GM12878 (cell line): ENCODE measurements at regions not wholly inside any gene's neighbourhood (a gene's known extent, or its start where the extent isn't known, plus 50 kb on each side); places are given as distances from the start of the nearest gene placed in this dataset.

Source experiments
- ATAC-seq: fragments of 200-7000 bp; cut with Tn5 transposase; 3 replicates; pipeline ENCODE4 v1.9.1; 2020; ENCODE audit warnings: mild to moderate bottlenecking, moderate library complexity
- BruUV-seq: library from RNA; stranded (reverse); fragments of 400-500 nt; replicated peaks from 2 replicates; lab custom pipeline; 2021; lab: Mats Ljungman, UMichigan
- CTCF ChIA-PET: fragments of 300-600 bp; sonication (Branson Sonifier 250); formaldehyde crosslinking; extraction: SDS; loops from one replicate; lab custom pipeline; 2021; ENCODE audit warnings: inconsistent platforms; lab: Yijun Ruan, JAX
- POLR2A ChIA-PET: fragments of 350-600 bp; formaldehyde crosslinking; extraction: SDS; loops from one replicate; lab custom pipeline; 2021; ENCODE audit warnings: inconsistent platforms; lab: Charles Lee
- RAD21 ChIA-PET: fragments of 300-600 bp; sonication (Branson Sonifier 250); formaldehyde crosslinking; loops from one replicate; lab custom pipeline; 2023; ENCODE audit warnings: antibody characterized with exemption; ENCODE audit not compliant: unreplicated experiment; lab: Charles Lee
- SMC1A ChIA-PET: fragments of 300-600 bp; sonication (Branson Sonifier 250); formaldehyde crosslinking; loops from one replicate; lab custom pipeline; 2023; ENCODE audit not compliant: unreplicated experiment, uncharacterized antibody; lab: Charles Lee
- DNase-seq: peaks from one replicate; pipeline ENCODE4 v3.0.0-alpha.2; 2011; ENCODE audit warnings: low read depth, low spot score
- FAIRE-seq: peaks from 3 replicates; lab custom pipeline; 2011; peaks lifted over from hg19 to GRCh38; lab: Jason Lieb, UNC
- H2AFZ ChIP-seq: 2 replicates; pipeline ENCODE4 v1.6.0; 2011; ENCODE audit warnings: low read depth, low read length, control low read depth; ENCODE audit not compliant: control insufficient read depth
- H3K27ac ChIP-seq: 2 replicates; pipeline ENCODE4 v1.5.1; 2011; ENCODE audit warnings: control low read depth; ENCODE audit not compliant: control insufficient read depth, insufficient read depth
- H3K27me3 ChIP-seq, 2 experiments: replicated peaks in 1 of 2; 2 replicates each; pipeline versions ENCODE4 v1.6.0 to v1.6.1; 2011; ENCODE audit warnings: low read length in 1 of 2; ENCODE audit not compliant: control insufficient read depth in 2 of 2, insufficient read depth in 2 of 2
- H3K36me3 ChIP-seq, 2 experiments: 2 replicates each; pipeline ENCODE4 v1.5.1; 2011; ENCODE audit warnings: low read length in 1 of 2; ENCODE audit not compliant: control insufficient read depth in 2 of 2, insufficient read depth in 2 of 2
- H3K4me1 ChIP-seq: 2 replicates; pipeline ENCODE4 v1.6.1; 2011; ENCODE audit warnings: mild to moderate bottlenecking, low read length, moderate library complexity, mixed read lengths; ENCODE audit not compliant: control insufficient read depth, insufficient read depth
- H3K4me2 ChIP-seq: 2 replicates; pipeline ENCODE4 v1.6.0; 2011; ENCODE audit warnings: control low read depth; ENCODE audit not compliant: control insufficient read depth, insufficient read depth
- H3K4me3 ChIP-seq: fragments of 200-600 bp; sonication (generic); 2 replicates; pipeline ENCODE4 v1.5.1; 2016
- H3K79me2 ChIP-seq: 2 replicates; pipeline ENCODE4 v1.6.0; 2011; ENCODE audit warnings: low read length; ENCODE audit not compliant: control insufficient read depth, insufficient read depth
- H3K9ac ChIP-seq: 2 replicates; pipeline ENCODE4 v1.8.0; 2011; ENCODE audit warnings: low read length, control low read depth, mixed read lengths; ENCODE audit not compliant: control insufficient read depth, insufficient read depth
- H3K9me3 ChIP-seq: replicated peaks from 3 replicates; pipeline ENCODE4 v1.5.1; 2011; ENCODE audit warnings: mild to moderate bottlenecking, low read length; ENCODE audit not compliant: control insufficient read depth, insufficient read depth
- H4K20me1 ChIP-seq: 2 replicates; pipeline ENCODE4 v1.6.0; 2011; ENCODE audit not compliant: control insufficient read depth, insufficient read depth
- CHD1 ChIP-seq: IDR thresholded peaks from 2 replicates; pipeline ENCODE4 v1.6.1; 2012; ENCODE audit warnings: low read depth, low read length, improper control_type of control experiment
- CREB1 ChIP-seq: IDR thresholded peaks from 2 replicates; pipeline ENCODE4 v1.6.1; 2012; ENCODE audit warnings: low read depth, mild to moderate bottlenecking, inconsistent platforms
- HDAC6 ChIP-seq: fragments of 200-600 bp; sonication (generic); IDR thresholded peaks from one replicate; pipeline ENCODE4 v1.8.0; 2017; ENCODE audit warnings: antibody characterized with exemption; ENCODE audit not compliant: unreplicated experiment
- IKZF2 ChIP-seq, 2 experiments: fragments of 450-650 bp; IDR thresholded peaks; 2 replicates each; pipeline ENCODE4 v1.6.1; 2017; ENCODE audit warnings: mild to moderate bottlenecking in 2 of 2, moderate library complexity in 2 of 2
- KLF5 ChIP-seq: fragments of 450-650 bp; IDR thresholded peaks from 2 replicates; pipeline ENCODE4 v1.6.1; 2014; ENCODE audit warnings: mild to moderate bottlenecking; ENCODE audit not compliant: partially characterized antibody
- NFYB ChIP-seq: IDR thresholded peaks from 2 replicates; pipeline ENCODE4 v1.6.1; 2011; ENCODE audit warnings: low read depth, mild to moderate bottlenecking, low read length, improper control_type of control experiment, moderate library complexity; ENCODE audit not compliant: insufficient read depth
- NR2F1 ChIP-seq: fragments of 450-650 bp; conservative IDR thresholded peaks from 2 replicates; pipeline ENCODE4 v1.6.1; 2017; ENCODE audit warnings: mild to moderate bottlenecking
- PML ChIP-seq: IDR thresholded peaks from 2 replicates; pipeline ENCODE4 v1.6.1; 2012; ENCODE audit warnings: low read length, inconsistent platforms
- RAD21 ChIP-seq: IDR thresholded peaks from 2 replicates; pipeline ENCODE4 v1.6.1; 2011; ENCODE audit warnings: mild to moderate bottlenecking, low read depth, low read length, moderate library complexity; ENCODE audit not compliant: insufficient read depth
- RELA ChIP-seq: fragments of 450-650 bp; IDR thresholded peaks from 2 replicates; pipeline ENCODE4 v1.8.0; 2014; ENCODE audit warnings: borderline replicate concordance; ENCODE audit not compliant: partially characterized antibody
- SRF ChIP-seq, 2 experiments: IDR thresholded peaks; 2 replicates each; pipeline ENCODE4 v1.6.1; 2011; ENCODE audit warnings: low read depth in 2 of 2, low read length in 2 of 2, mild to moderate bottlenecking in 1 of 2, moderate library complexity in 1 of 2
- TCF12 ChIP-seq: IDR thresholded peaks from 2 replicates; pipeline ENCODE4 v1.6.1; 2011; ENCODE audit warnings: low read depth, mild to moderate bottlenecking, low read length
- TCF3 ChIP-seq: IDR thresholded peaks from 2 replicates; pipeline ENCODE4 v1.6.1; 2012; ENCODE audit warnings: low read depth, mild to moderate bottlenecking, low read length, borderline replicate concordance; ENCODE audit not compliant: insufficient read depth
- TCF7 ChIP-seq: IDR thresholded peaks from 2 replicates; pipeline ENCODE4 v1.6.1; 2014; ENCODE audit warnings: antibody characterized with exemption, borderline replicate concordance
- YY1 ChIP-seq: IDR thresholded peaks from 2 replicates; pipeline ENCODE4 v1.6.1; 2011; ENCODE audit warnings: low read depth, mild to moderate bottlenecking, low read length
- ZNF622 ChIP-seq: fragments of 450-650 bp; IDR thresholded peaks from 2 replicates; pipeline ENCODE4 v1.6.1; 2017; ENCODE audit warnings: mild to moderate bottlenecking, inconsistent platforms
- WGBS: methylation state at CpG from one replicate; pipeline ENCODE4 v1.1.6; 2016; ENCODE audit warnings: low lambda C conversion rate; ENCODE audit not compliant: insufficient replicate concordance, insufficient coverage; ENCODE audit errors: missing lambda C conversion rate; 5-methylcytosine and 5-hydroxymethylcytosine counted together
- in situ Hi-C: fragments of 300-500 bp; cut with MboI; formaldehyde crosslinking; loops from 9 replicates; pipeline ENCODE4 v1.14.3; 2018; ENCODE audit warnings: mixed read lengths
- intact Hi-C: fragments of 100-400 bp; cut with micrococcal nuclease; formaldehyde crosslinking; loops from one replicate; pipeline ENCODE4 v1.14.2; 2022; ENCODE audit not compliant: unreplicated experiment
- TF ChIP-seq, protein P1 (sequence below): fragments of 450-650 bp; IDR thresholded peaks from 2 replicates; pipeline ENCODE4 v1.6.1; 2017; ENCODE audit warnings: mild to moderate bottlenecking, moderate library complexity
- TF ChIP-seq, protein P2 (sequence below): fragments of 450-650 bp; IDR thresholded peaks from 2 replicates; pipeline ENCODE4 v1.6.1; 2016; ENCODE audit warnings: mild to moderate bottlenecking, moderate library complexity, borderline replicate concordance

DNA sequence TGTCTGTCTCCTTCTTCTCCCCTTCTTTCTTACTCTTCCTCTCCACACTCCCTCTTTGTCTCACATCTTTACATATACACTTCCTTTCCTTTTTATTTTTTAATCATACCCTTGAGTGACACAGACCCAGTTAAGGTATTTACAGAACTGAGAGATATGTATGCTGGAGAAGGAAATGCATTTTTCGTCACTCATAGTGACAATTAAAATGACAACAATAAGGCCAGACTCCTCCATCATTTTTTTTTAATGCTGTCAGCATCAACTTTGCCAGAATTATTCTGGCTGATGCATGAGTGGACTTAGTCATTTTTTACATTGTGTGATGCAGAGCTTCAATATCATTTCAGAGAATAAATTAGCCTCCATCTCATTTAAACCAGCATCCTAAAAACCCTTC is 272.9 kb downstream of the TMEM38B start:
- no peak overlapping the region for H2AFZ ChIP-seq
- ChIA-PET RAD21 (no interaction called here), SMC1A (interaction anchor here (1.1 kb wide), 1 partner anchor 12 kb away, joined by 3 read pairs; no protein-coding TSS in a partner anchor), POLR2A (no interaction called here), CTCF (no interaction called here)
- H3K4me3 ChIP-seq: no peak overlapping the region
- WGBS: 28% methylated on average over 1 of the region's 1 CpG
- no peaks in the 10 kb centered on the region for H3K4me1 ChIP-seq
- intact Hi-C loops (no loop called here), in situ Hi-C loops (no loop called here)
- H3K4me2 ChIP-seq: no peak overlapping the region
- FAIRE-seq (no peak), ATAC-seq (no peak), DNase-seq (no peak)
- no peak overlapping the region for H3K9ac ChIP-seq
- no peaks in the 10 kb centered on the region for H4K20me1 ChIP-seq
- no peak overlapping the region for H3K27ac ChIP-seq
- H3K79me2 ChIP-seq: no peaks in the 10 kb centered on the region
- no peaks in the 10 kb centered on the region for H3K27me3 ChIP-seq
- no peaks in the 10 kb centered on the region for H3K36me3 ChIP-seq
- BruUV-seq: no TSS peak
- no peaks in the 10 kb centered on the region for H3K9me3 ChIP-seq
- TF ChIP-seq NR2F1 (no peak), RAD21 (no peak), KLF5 (no peak), NFYB (no peak), ZNF622 (no peak), CREB1 (no peak), YY1 (no peak), RELA (no peak), TCF7 (no peak), TCF3 (no peak), IKZF2 (IDR thresholded peaks at IDR 0.05) (no peak), CHD1 (no peak), TCF12 (no peak), PML (no peak), SRF (IDR thresholded peaks at IDR 0.05; ENCODE audit: low read depth in 2 of 2, low read length in 2 of 2) (no peak), HDAC6 (no peak)
- TF ChIP-seq, protein P1, sequence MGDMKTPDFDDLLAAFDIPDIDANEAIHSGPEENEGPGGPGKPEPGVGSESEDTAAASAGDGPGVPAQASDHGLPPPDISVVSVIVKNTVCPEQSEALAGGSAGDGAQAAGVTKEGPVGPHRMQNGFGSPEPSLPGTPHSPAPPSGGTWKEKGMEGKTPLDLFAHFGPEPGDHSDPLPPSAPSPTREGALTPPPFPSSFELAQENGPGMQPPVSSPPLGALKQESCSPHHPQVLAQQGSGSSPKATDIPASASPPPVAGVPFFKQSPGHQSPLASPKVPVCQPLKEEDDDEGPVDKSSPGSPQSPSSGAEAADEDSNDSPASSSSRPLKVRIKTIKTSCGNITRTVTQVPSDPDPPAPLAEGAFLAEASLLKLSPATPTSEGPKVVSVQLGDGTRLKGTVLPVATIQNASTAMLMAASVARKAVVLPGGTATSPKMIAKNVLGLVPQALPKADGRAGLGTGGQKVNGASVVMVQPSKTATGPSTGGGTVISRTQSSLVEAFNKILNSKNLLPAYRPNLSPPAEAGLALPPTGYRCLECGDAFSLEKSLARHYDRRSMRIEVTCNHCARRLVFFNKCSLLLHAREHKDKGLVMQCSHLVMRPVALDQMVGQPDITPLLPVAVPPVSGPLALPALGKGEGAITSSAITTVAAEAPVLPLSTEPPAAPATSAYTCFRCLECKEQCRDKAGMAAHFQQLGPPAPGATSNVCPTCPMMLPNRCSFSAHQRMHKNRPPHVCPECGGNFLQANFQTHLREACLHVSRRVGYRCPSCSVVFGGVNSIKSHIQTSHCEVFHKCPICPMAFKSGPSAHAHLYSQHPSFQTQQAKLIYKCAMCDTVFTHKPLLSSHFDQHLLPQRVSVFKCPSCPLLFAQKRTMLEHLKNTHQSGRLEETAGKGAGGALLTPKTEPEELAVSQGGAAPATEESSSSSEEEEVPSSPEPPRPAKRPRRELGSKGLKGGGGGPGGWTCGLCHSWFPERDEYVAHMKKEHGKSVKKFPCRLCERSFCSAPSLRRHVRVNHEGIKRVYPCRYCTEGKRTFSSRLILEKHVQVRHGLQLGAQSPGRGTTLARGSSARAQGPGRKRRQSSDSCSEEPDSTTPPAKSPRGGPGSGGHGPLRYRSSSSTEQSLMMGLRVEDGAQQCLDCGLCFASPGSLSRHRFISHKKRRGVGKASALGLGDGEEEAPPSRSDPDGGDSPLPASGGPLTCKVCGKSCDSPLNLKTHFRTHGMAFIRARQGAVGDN: no peak
- TF ChIP-seq, protein P2, sequence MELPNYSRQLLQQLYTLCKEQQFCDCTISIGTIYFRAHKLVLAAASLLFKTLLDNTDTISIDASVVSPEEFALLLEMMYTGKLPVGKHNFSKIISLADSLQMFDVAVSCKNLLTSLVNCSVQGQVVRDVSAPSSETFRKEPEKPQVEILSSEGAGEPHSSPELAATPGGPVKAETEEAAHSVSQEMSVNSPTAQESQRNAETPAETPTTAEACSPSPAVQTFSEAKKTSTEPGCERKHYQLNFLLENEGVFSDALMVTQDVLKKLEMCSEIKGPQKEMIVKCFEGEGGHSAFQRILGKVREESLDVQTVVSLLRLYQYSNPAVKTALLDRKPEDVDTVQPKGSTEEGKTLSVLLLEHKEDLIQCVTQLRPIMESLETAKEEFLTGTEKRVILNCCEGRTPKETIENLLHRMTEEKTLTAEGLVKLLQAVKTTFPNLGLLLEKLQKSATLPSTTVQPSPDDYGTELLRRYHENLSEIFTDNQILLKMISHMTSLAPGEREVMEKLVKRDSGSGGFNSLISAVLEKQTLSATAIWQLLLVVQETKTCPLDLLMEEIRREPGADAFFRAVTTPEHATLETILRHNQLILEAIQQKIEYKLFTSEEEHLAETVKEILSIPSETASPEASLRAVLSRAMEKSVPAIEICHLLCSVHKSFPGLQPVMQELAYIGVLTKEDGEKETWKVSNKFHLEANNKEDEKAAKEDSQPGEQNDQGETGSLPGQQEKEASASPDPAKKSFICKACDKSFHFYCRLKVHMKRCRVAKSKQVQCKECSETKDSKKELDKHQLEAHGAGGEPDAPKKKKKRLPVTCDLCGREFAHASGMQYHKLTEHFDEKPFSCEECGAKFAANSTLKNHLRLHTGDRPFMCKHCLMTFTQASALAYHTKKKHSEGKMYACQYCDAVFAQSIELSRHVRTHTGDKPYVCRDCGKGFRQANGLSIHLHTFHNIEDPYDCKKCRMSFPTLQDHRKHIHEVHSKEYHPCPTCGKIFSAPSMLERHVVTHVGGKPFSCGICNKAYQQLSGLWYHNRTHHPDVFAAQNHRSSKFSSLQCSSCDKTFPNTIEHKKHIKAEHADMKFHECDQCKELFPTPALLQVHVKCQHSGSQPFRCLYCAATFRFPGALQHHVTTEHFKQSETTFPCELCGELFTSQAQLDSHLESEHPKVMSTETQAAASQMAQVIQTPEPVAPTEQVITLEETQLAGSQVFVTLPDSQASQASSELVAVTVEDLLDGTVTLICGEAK: no peak
